Suprapubic skin (tissue), 4 donors: ENCODE measurements at regions not wholly inside any gene's neighbourhood (a gene's known extent, or its start where the extent isn't known, plus 50 kb on each side); places are given as distances from the start of the nearest gene placed in this dataset.

Source experiments
- DNase-seq, 2 donors: peaks; one replicate each; pipeline ENCODE4 v3.0.0-alpha.2; 2019; ENCODE audit warnings: low spot score in 2 of 2
- H3K27ac ChIP-seq: fragments of 200-600 bp; sonication (generic); one replicate; pipeline ENCODE4 v1.5.1; 2019
- H3K27me3 ChIP-seq: fragments of 200-600 bp; sonication (generic); one replicate; pipeline ENCODE4 v1.5.1; 2019
- H3K36me3 ChIP-seq: fragments of 200-600 bp; sonication (generic); one replicate; pipeline ENCODE4 v1.5.1; 2019
- H3K4me1 ChIP-seq: fragments of 200-600 bp; sonication (generic); one replicate; pipeline ENCODE4 v1.5.1; 2019
- H3K4me3 ChIP-seq: fragments of 200-600 bp; sonication (generic); one replicate; pipeline ENCODE4 v1.5.1; 2019; ENCODE audit warnings: mild to moderate bottlenecking
- H3K9me3 ChIP-seq: fragments of 200-600 bp; sonication (generic); one replicate; pipeline ENCODE4 v1.5.1; 2019
- CTCF ChIP-seq, 2 donors: fragments of 200-600 bp in 1 of 2; fragments of 450-650 bp in 1 of 2; sonication (generic) in 1 of 2; IDR thresholded peaks; one replicate each; pipeline ENCODE4 v1.5.1; 2016 to 2019; ENCODE audit warnings: antibody characterized with exemption in 2 of 2, mild to moderate bottlenecking in 1 of 2, moderate library complexity in 1 of 2
- EP300 ChIP-seq: sonication (generic); formaldehyde crosslinking; IDR thresholded peaks from one replicate; pipeline ENCODE4 v1.6.1; 2017; ENCODE audit warnings: antibody characterized with exemption
- POLR2A ChIP-seq, 2 donors: fragments of 450-650 bp; IDR thresholded peaks; one replicate each; pipeline ENCODE4 v1.6.1; 2017; ENCODE audit warnings: antibody characterized with exemption in 2 of 2, mild to moderate bottlenecking in 2 of 2, moderate library complexity in 2 of 2
- POLR2AphosphoS5 ChIP-seq, 3 donors: sonication (generic); formaldehyde crosslinking; IDR thresholded peaks; one replicate each; pipeline ENCODE4 v1.6.1; 2017; ENCODE audit warnings: antibody characterized with exemption in 3 of 3
- WGBS: methylation state at CpG from one replicate; pipeline ENCODE4 v1.1.5; 2018; 5-methylcytosine and 5-hydroxymethylcytosine counted together

GRCh38 chr4:170229006-170229405 lies 139.2 kb upstream of the AADAT start:
- 28% methylated on average over 1 of the region's 1 CpG for WGBS

GRCh38 chr4:170227928-170228327 lies 138.2 kb upstream of the AADAT start:
- TF ChIP-seq EP300, result no peak
- TF ChIP-seq POLR2A (IDR thresholded peaks at IDR 0.05), result no peak
- no peak for TF ChIP-seq CTCF (IDR thresholded peaks at IDR 0.05)
- no peak for TF ChIP-seq POLR2AphosphoS5 (IDR thresholded peaks at IDR 0.05)
- Histone ChIP-seq H3K9me3 (no peaks in the 10 kb centered on the region), H3K27me3 (no peaks in the 10 kb centered on the region), H3K4me1 (no peaks in the 10 kb centered on the region), H3K27ac (no peak overlapping the region), H3K4me3 (no peak overlapping the region), H3K36me3 (no peaks in the 10 kb centered on the region)
- 93% methylated on average over 2 of the region's 2 CpGs for WGBS
- DNase-seq, result no peak

More at GRCh38 chr4:170229006-170229405, 139.2 kb upstream of the AADAT start:
- Histone ChIP-seq H3K27me3 (no peaks in the 10 kb centered on the region), H3K4me3 (no peak overlapping the region), H3K36me3 (no peaks in the 10 kb centered on the region), H3K27ac (no peak overlapping the region), H3K4me1 (no peaks in the 10 kb centered on the region), H3K9me3 (no peaks in the 10 kb centered on the region)
- TF ChIP-seq CTCF (IDR thresholded peaks at IDR 0.05) (no peak), POLR2A (IDR thresholded peaks at IDR 0.05) (no peak), POLR2AphosphoS5 (IDR thresholded peaks at IDR 0.05) (no peak), EP300 (no peak)
- DNase-seq, result no peak

GRCh38 chr4:170226288-170226687 lies 136.5 kb upstream of the AADAT start:
- TF ChIP-seq EP300, result no peak
- TF ChIP-seq POLR2A (IDR thresholded peaks at IDR 0.05), result no peak
- no peak for TF ChIP-seq POLR2AphosphoS5 (IDR thresholded peaks at IDR 0.05)
- TF ChIP-seq CTCF (IDR thresholded peaks at IDR 0.05), result no peak
- Histone ChIP-seq H3K4me3 (no peak overlapping the region), H3K27me3 (no peaks in the 10 kb centered on the region), H3K36me3 (no peaks in the 10 kb centered on the region), H3K27ac (no peak overlapping the region), H3K9me3 (no peaks in the 10 kb centered on the region), H3K4me1 (no peaks in the 10 kb centered on the region)
- WGBS, result 76% methylated on average over 2 of the region's 2 CpGs
- no peak for DNase-seq

DNA sequence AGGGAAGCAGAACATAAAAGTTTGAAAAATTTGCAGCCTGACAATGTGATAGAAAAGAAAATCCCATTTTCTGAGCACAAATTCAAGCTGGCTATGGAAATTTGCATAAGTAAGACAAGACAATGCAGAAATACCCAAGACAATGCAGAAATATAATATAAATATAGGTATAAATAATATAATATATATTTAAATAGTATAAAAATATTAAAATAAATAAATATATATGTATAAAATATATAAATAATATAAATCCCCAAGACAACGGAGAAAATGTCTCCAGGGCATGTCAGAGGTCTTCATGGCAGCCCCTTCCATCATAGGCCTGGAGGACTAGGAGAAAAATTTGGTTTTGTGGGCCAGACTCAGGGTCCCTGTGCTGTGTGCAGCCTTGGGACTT lies 125.0 kb upstream of the AADAT start:
- no peak for TF ChIP-seq POLR2A (IDR thresholded peaks at IDR 0.05)
- TF ChIP-seq CTCF (IDR thresholded peaks at IDR 0.05), result no peak
- TF ChIP-seq EP300, result no peak
- no peak for TF ChIP-seq POLR2AphosphoS5 (IDR thresholded peaks at IDR 0.05)
- H3K4me3 ChIP-seq, result no peak overlapping the region
- H3K9me3 ChIP-seq, result peaks cover 22% of the 10 kb centered on the region
- H3K4me1 ChIP-seq, result no peaks in the 10 kb centered on the region
- no peak for DNase-seq
- WGBS, result 85% methylated on average over 1 of the region's 1 CpG
- H3K27ac ChIP-seq, result no peak overlapping the region
- H3K36me3 ChIP-seq, result no peaks in the 10 kb centered on the region
- no peaks in the 10 kb centered on the region for H3K27me3 ChIP-seq

GRCh38 chr4:170214101-170214500 lies 124.3 kb upstream of the AADAT start:
- 94% methylated on average over 1 of the region's 1 CpG for WGBS

More at GRCh38 chr4:170214101-170214500, 124.3 kb upstream of the AADAT start:
- Histone ChIP-seq H3K4me1 (no peaks in the 10 kb centered on the region), H3K4me3 (no peak overlapping the region), H3K36me3 (no peaks in the 10 kb centered on the region), H3K9me3 (peaks cover 22% of the 10 kb centered on the region), H3K27ac (no peak overlapping the region), H3K27me3 (no peaks in the 10 kb centered on the region)
- DNase-seq, result no peak
- TF ChIP-seq POLR2A (IDR thresholded peaks at IDR 0.05) (no peak), EP300 (no peak), POLR2AphosphoS5 (IDR thresholded peaks at IDR 0.05) (no peak), CTCF (IDR thresholded peaks at IDR 0.05) (no peak)
